ENCODE measurements at regions not wholly inside any gene's neighbourhood (a gene's known extent, or its start where the extent isn't known, plus 50 kb on each side); places are given as distances from the start of the nearest gene placed in this dataset.

DNA sequence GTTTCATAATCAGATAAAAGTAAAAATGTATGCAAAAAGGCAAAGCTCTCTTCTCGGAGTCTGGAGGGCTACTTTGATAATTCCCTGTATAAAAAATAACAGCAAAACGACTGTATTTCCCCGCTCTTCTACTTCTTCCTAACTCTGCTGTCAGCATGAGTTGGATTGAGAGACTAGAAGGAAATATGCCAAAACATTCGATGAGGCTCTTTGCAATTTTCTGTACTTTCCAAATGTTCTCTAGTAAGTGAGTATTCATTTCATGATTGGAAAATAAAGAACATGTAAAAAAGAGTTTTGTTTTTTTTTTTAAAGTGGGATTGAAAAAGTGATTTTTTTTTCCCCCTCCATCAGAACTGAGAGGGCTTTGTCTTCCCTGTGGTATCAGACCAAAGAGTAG is 677.5 kb downstream of the ACTL7B start:
- DNase-seq (ENCODE audit: low spot score): no peak
- in situ Hi-C loops (cut with MboI; ENCODE audit: low pct_unique_long_range_greater_than_20kb, low sequenced_read_pairs, unreplicated experiment): no loop called here
- TF ChIP-seq, protein P1, sequence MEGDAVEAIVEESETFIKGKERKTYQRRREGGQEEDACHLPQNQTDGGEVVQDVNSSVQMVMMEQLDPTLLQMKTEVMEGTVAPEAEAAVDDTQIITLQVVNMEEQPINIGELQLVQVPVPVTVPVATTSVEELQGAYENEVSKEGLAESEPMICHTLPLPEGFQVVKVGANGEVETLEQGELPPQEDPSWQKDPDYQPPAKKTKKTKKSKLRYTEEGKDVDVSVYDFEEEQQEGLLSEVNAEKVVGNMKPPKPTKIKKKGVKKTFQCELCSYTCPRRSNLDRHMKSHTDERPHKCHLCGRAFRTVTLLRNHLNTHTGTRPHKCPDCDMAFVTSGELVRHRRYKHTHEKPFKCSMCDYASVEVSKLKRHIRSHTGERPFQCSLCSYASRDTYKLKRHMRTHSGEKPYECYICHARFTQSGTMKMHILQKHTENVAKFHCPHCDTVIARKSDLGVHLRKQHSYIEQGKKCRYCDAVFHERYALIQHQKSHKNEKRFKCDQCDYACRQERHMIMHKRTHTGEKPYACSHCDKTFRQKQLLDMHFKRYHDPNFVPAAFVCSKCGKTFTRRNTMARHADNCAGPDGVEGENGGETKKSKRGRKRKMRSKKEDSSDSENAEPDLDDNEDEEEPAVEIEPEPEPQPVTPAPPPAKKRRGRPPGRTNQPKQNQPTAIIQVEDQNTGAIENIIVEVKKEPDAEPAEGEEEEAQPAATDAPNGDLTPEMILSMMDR (IDR thresholded peaks at IDR 0.05; ENCODE audit: extremely low read depth, insufficient read depth, missing control alignments): no peak

DNA sequence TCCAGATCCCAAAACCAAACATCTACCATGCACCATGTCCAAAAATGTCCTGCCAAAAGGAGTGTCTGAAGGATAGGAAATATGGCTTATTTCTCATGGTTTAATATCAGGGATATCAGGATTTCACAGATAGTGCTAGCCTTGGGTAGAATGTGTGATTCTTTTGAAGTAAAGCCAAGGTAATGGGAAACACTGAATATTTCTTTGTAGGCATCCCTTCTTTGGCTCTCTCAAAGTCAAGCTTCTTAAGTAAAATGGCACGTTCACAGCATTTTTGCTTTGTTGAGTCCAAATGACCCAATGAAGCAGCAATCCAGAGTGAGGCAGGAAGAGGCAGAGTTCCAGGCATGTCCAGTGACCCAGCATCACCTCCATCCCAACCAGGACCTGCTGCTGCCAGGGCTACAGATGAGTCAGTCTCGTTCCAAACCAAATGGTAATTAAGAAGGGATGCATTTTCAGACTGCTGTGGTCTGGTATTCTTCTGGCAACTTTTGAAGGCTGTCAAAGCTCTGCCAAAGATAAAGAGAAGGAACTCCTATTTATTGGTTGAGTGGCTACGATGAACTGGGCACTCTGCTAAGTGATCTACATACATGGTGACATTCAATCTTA is 678.8 kb upstream of the KLF4 start:
- in situ Hi-C loops (cut with MboI; ENCODE audit: low pct_unique_long_range_greater_than_20kb, low sequenced_read_pairs, unreplicated experiment): no loop called here
- DNase-seq (ENCODE audit: low spot score): no peak
- TF ChIP-seq, protein P1 (IDR thresholded peaks at IDR 0.05; ENCODE audit: extremely low read depth, insufficient read depth, missing control alignments): no peak

DNA sequence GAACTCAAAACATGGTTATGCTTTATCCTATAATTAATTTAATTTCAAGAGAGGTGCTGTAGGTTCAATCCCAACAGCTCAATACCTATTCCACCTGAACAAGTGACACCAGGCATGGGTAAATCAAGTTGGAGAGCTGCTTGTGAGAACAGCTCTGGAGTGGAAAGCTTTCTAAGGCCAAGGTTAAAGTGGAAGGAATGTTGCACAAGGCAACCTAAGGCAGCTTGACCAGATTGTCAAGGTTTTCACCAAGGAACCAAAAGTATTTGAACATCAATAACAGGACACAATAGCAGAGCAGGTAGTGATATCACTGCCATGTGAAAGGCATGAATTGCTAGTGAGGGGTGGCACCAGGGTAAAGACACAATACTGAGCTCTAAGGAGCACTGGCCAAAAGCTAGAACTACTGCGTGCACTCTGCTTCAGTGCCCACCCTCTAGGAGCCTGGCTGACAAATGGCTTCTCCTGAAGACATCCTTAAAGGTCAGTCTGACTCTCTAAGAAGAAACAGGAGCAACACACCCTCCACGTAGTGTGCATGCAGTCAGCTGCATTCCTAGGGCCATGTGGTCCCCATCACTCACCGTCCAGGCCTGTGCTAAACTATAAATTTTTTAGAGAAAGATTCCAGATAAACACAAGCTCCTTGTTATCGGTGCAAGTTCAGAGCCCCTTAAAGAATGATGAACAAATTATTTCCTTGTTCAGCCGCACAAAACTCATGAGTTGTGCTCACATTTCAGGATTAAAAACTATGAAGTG is 677.7 kb upstream of the KLF4 start:
- no peak for DNase-seq (ENCODE audit: low spot score)
- in situ Hi-C loops (cut with MboI; ENCODE audit: low pct_unique_long_range_greater_than_20kb, low sequenced_read_pairs, unreplicated experiment): no loop called here
- TF ChIP-seq, protein P1 (IDR thresholded peaks at IDR 0.05; ENCODE audit: extremely low read depth, insufficient read depth, missing control alignments): no peak

DNA sequence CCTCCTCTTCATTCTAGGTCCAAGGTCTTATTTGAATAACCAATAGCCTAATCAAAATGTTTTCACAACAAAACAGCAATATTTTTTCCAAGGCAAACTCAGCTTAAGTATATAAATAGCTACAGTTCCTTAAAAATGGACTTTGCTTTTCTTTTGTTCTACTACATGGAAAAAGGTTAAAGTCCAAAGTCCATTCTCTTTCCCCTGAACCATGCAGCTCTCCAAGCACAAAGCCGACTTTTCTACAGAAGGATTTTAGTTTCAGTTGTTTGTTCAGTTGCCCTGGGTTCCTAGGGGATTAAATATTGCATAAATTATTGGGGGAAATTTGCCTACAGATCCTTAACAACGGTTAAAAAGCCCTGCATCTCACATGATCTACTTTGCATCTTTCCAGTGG is 677.0 kb upstream of the KLF4 start:
- in situ Hi-C loops (cut with MboI; ENCODE audit: low pct_unique_long_range_greater_than_20kb, low sequenced_read_pairs, unreplicated experiment): no loop called here
- TF ChIP-seq, protein P1 (IDR thresholded peaks at IDR 0.05; ENCODE audit: extremely low read depth, insufficient read depth, missing control alignments): no peak
- DNase-seq (ENCODE audit: low spot score): no peak

DNA sequence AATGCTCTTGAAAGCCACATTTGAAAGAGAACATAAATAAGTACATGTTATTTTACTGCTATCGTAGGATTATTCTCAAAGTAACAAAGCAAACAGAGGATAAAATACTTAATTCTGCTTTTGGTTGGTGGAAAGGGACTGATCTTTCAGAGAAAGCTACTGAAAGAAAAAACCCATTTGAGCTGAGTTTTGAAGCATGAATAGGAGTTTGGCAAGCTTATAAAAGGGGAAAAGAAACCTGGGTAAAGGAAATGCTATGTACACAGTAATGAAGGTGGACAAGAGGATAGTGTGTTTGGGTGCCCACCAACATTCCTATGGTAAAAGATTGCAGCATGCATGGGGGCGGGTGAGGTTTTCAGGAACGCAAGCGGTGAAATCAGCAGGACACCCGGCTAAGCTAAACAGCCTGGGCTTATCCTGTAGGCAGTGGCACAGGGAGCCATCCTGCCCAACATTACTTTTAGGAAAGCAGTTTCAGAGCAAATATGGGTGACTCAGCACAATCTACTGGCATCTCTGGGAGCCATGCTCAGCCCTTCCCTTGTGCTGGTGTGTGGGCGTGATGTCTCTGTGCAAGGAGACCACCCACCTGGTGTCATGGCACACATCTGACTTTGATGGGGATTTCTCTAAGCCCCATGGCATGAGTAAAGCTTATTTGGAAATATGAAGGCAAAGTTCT is 673.9 kb upstream of the KLF4 start:
- in situ Hi-C loops (cut with MboI; ENCODE audit: low pct_unique_long_range_greater_than_20kb, low sequenced_read_pairs, unreplicated experiment): no loop called here
- DNase-seq (ENCODE audit: low spot score): no peak
- TF ChIP-seq, protein P1 (IDR thresholded peaks at IDR 0.05; ENCODE audit: extremely low read depth, insufficient read depth, missing control alignments): no peak

DNA sequence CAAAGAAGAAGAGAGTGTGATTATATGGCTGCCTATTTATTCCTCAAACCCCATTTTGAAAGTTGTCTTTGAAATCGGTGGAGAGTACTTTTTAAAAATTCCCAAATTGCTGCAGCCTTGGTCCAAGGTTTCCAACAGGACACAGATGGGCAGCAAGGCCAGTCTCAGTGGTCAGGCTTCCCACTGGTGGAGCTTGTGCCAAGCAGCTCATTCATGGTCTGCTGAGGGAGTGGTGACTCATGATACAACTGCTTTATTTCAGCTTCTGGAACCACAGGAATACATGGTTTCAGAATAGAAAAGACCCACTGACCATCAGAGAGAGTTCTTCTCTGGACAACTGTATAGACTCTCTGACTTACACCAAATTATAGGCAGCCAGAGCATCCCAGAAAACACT is 673.1 kb upstream of the KLF4 start:
- in situ Hi-C loops (cut with MboI; ENCODE audit: low pct_unique_long_range_greater_than_20kb, low sequenced_read_pairs, unreplicated experiment): no loop called here
- TF ChIP-seq, protein P1 (IDR thresholded peaks at IDR 0.05; ENCODE audit: extremely low read depth, insufficient read depth, missing control alignments): no peak
- no peak for DNase-seq (ENCODE audit: low spot score)
